ENCODE measurements at regions not wholly inside any gene's neighbourhood (a gene's known extent, or its start where the extent isn't known, plus 50 kb on each side); places are given as distances from the start of the nearest gene placed in this dataset.
"Not testable (repeated sequence)": the region's sequence is repeated elsewhere in the genome, so short reads cannot be mapped to it uniquely, and the experiment has no call there.

GRCh38 chr11:116343270-116343669 lies 429.5 kb downstream of the BUD13 start:
- no peak for TF ChIP-seq CTCF (IDR thresholded peaks at IDR 0.05; ENCODE audit: unreplicated experiment)
- DNase-seq (ENCODE audit: low spot score) = no peak
- Mint-ChIP-seq H3K4me1 (ENCODE audit: unreplicated experiment) (peaks cover 3% of the 10 kb centered on the region), H3K27ac (ENCODE audit: unreplicated experiment) (no peak overlapping the region), H3K9me3 (ENCODE audit: unreplicated experiment) (no peaks in the 10 kb centered on the region), H3K4me3 (ENCODE audit: unreplicated experiment) (no peak overlapping the region), H3K27me3 (ENCODE audit: unreplicated experiment) (peaks cover 4% of the 10 kb centered on the region), H3K36me3 (ENCODE audit: low read depth, unreplicated experiment) (peaks cover 8% of the 10 kb centered on the region)

GRCh38 chr11:116342148-116342547 lies 430.6 kb downstream of the BUD13 start:
- TF ChIP-seq CTCF (IDR thresholded peaks at IDR 0.05; ENCODE audit: unreplicated experiment) = no peak
- no peak overlapping the region for H3K4me3 Mint-ChIP-seq (ENCODE audit: unreplicated experiment)
- peaks cover 4% of the 10 kb centered on the region for H3K27me3 Mint-ChIP-seq (ENCODE audit: unreplicated experiment)
- DNase-seq (ENCODE audit: low spot score) = no peak
- H3K9me3 Mint-ChIP-seq (ENCODE audit: unreplicated experiment) = no peaks in the 10 kb centered on the region
- H3K36me3 Mint-ChIP-seq (ENCODE audit: low read depth, unreplicated experiment) = peaks cover 7% of the 10 kb centered on the region
- H3K27ac Mint-ChIP-seq (ENCODE audit: unreplicated experiment) = no peak overlapping the region
- H3K4me1 Mint-ChIP-seq (ENCODE audit: unreplicated experiment) = no peaks in the 10 kb centered on the region

GRCh38 chr11:116339306-116340098 lies 433.3 kb downstream of the BUD13 start:
- no peak overlapping the region for H3K27ac Mint-ChIP-seq (ENCODE audit: unreplicated experiment)

GRCh38 chr11:116338500-116338899 lies 434.3 kb downstream of the BUD13 start:
- DNase-seq (ENCODE audit: low spot score); H3K27me3 Mint-ChIP-seq (ENCODE audit: unreplicated experiment); H3K27ac Mint-ChIP-seq (ENCODE audit: unreplicated experiment); H3K4me1 Mint-ChIP-seq (ENCODE audit: unreplicated experiment); H3K4me3 Mint-ChIP-seq (ENCODE audit: unreplicated experiment); H3K36me3 Mint-ChIP-seq (ENCODE audit: low read depth, unreplicated experiment); H3K9me3 Mint-ChIP-seq (ENCODE audit: unreplicated experiment): not testable (repeated sequence)

More at GRCh38 chr11:116339306-116340098, 433.3 kb downstream of the BUD13 start:
- Mint-ChIP-seq H3K27me3 (ENCODE audit: unreplicated experiment) (no peaks in the 10 kb centered on the region), H3K36me3 (ENCODE audit: low read depth, unreplicated experiment) (no peaks in the 10 kb centered on the region), H3K4me3 (ENCODE audit: unreplicated experiment) (no peak overlapping the region), H3K9me3 (ENCODE audit: unreplicated experiment) (no peaks in the 10 kb centered on the region), H3K4me1 (ENCODE audit: unreplicated experiment) (no peaks in the 10 kb centered on the region)
- no peak for DNase-seq (ENCODE audit: low spot score)
- TF ChIP-seq CTCF (IDR thresholded peaks at IDR 0.05; ENCODE audit: unreplicated experiment) = no peak

GRCh38 chr11:116336540-116336939 lies 436.2 kb downstream of the BUD13 start:
- no peak for DNase-seq (ENCODE audit: low spot score)
- Mint-ChIP-seq H3K4me3 (ENCODE audit: unreplicated experiment) (no peak overlapping the region), H3K4me1 (ENCODE audit: unreplicated experiment) (no peaks in the 10 kb centered on the region), H3K27me3 (ENCODE audit: unreplicated experiment) (no peaks in the 10 kb centered on the region), H3K9me3 (ENCODE audit: unreplicated experiment) (no peaks in the 10 kb centered on the region), H3K27ac (ENCODE audit: unreplicated experiment) (no peak overlapping the region), H3K36me3 (ENCODE audit: low read depth, unreplicated experiment) (no peaks in the 10 kb centered on the region)
- TF ChIP-seq CTCF (IDR thresholded peaks at IDR 0.05; ENCODE audit: unreplicated experiment) = no peak

Data from endothelial cell (in vitro differentiated cells).